ENCODE measurements at regions not wholly inside any gene's neighbourhood (a gene's known extent, or its start where the extent isn't known, plus 50 kb on each side); places are given as distances from the start of the nearest gene placed in this dataset.

- H3K9me3 ChIP-seq = no peaks in the 10 kb centered on the region
- no peak overlapping the region for H3K4me3 ChIP-seq
- no peaks in the 10 kb centered on the region for H3K27me3 ChIP-seq
- TF ChIP-seq POLR2A (IDR thresholded peaks at IDR 0.05) (no peak), CTCF (IDR thresholded peaks at IDR 0.05) (no peak)
- H3K36me3 ChIP-seq = no peaks in the 10 kb centered on the region
- DNase-seq = no peak
- no peak overlapping the region for H3K27ac ChIP-seq
- intact Hi-C loops (cut with DNase I; ENCODE audit: low total_unique reads) = no loop called here
- no peaks in the 10 kb centered on the region for H3K4me1 ChIP-seq
Observed at GRCh38 chr13:104008541-104009435, 942.6 kb upstream of the SLC10A2 start.

- H3K4me1 ChIP-seq = no peaks in the 10 kb centered on the region
- H3K27me3 ChIP-seq = no peaks in the 10 kb centered on the region
- no peaks in the 10 kb centered on the region for H3K9me3 ChIP-seq
- no peak for TF ChIP-seq CTCF (IDR thresholded peaks at IDR 0.05)
- TF ChIP-seq POLR2A (IDR thresholded peaks at IDR 0.05) = no peak
- H3K4me3 ChIP-seq = no peak overlapping the region
- no peak for DNase-seq
- no peak overlapping the region for H3K27ac ChIP-seq
- no peaks in the 10 kb centered on the region for H3K36me3 ChIP-seq
- intact Hi-C loops (cut with DNase I; ENCODE audit: low total_unique reads) = no loop called here
Observed at GRCh38 chr13:104008075-104008474, 941.9 kb upstream of the SLC10A2 start.

GRCh38 chr13:104006625-104007075 lies 940.4 kb upstream of the SLC10A2 start:
- no peaks in the 10 kb centered on the region for H3K36me3 ChIP-seq
- no peak for TF ChIP-seq CTCF (IDR thresholded peaks at IDR 0.05)
- no peak for TF ChIP-seq POLR2A (IDR thresholded peaks at IDR 0.05)
- intact Hi-C loops (cut with DNase I; ENCODE audit: low total_unique reads) = no loop called here
- no peaks in the 10 kb centered on the region for H3K4me1 ChIP-seq
- no peaks in the 10 kb centered on the region for H3K27me3 ChIP-seq
- no peaks in the 10 kb centered on the region for H3K9me3 ChIP-seq
- no peak overlapping the region for H3K4me3 ChIP-seq
- H3K27ac ChIP-seq = no peak overlapping the region
- DNase-seq = no peak

- Histone ChIP-seq H3K27me3 (no peaks in the 10 kb centered on the region), H3K36me3 (no peaks in the 10 kb centered on the region), H3K9me3 (no peaks in the 10 kb centered on the region), H3K27ac (no peak overlapping the region), H3K4me3 (no peak overlapping the region), H3K4me1 (no peaks in the 10 kb centered on the region)
- intact Hi-C loops (cut with DNase I; ENCODE audit: low total_unique reads) = no loop called here
- TF ChIP-seq CTCF (IDR thresholded peaks at IDR 0.05) (no peak), POLR2A (IDR thresholded peaks at IDR 0.05) (no peak)
- no peak for DNase-seq
Observed at GRCh38 chr13:104004572-104004971, 938.4 kb upstream of the SLC10A2 start.

- Histone ChIP-seq H3K9me3 (no peaks in the 10 kb centered on the region), H3K36me3 (no peaks in the 10 kb centered on the region), H3K4me1 (no peaks in the 10 kb centered on the region), H3K27me3 (no peaks in the 10 kb centered on the region), H3K4me3 (no peak overlapping the region), H3K27ac (no peak overlapping the region)
- intact Hi-C loops (cut with DNase I; ENCODE audit: low total_unique reads) = no loop called here
- no peak for DNase-seq
- TF ChIP-seq POLR2A (IDR thresholded peaks at IDR 0.05) = no peak
- no peak for TF ChIP-seq CTCF (IDR thresholded peaks at IDR 0.05)
Observed at GRCh38 chr13:104002216-104002615, 936.0 kb upstream of the SLC10A2 start.
